Bronchial epithelial cell (primary cell): ENCODE measurements at regions not wholly inside any gene's neighbourhood (a gene's known extent, or its start where the extent isn't known, plus 50 kb on each side); places are given as distances from the start of the nearest gene placed in this dataset.
A peak's percentile ranks its signal among the peaks of the same experiment; 100 is the strongest.

ENCODE experiments used
- DNase-seq: peaks from one replicate; pipeline ENCODE4 v3.0.0-alpha.2; 2010; ENCODE audit warnings: low read depth
- FAIRE-seq: peaks from 2 replicates; lab custom pipeline; 2011; peaks lifted over from hg19 to GRCh38; lab: Jason Lieb, UNC
- H3K27me3 ChIP-seq: 2 replicates; pipeline ENCODE4 v1.5.1; 2011; ENCODE audit warnings: low read length; ENCODE audit not compliant: control insufficient read depth, insufficient read depth
- H3K36me3 ChIP-seq: 2 replicates; pipeline ENCODE4 v1.5.1; 2011; ENCODE audit warnings: low read length; ENCODE audit not compliant: control insufficient read depth, insufficient read depth
- H3K4me3 ChIP-seq: 2 replicates; pipeline ENCODE4 v1.5.1; 2011; ENCODE audit warnings: mild to moderate bottlenecking, low read depth, low read length, control low read depth
- TF ChIP-seq, protein P1 (sequence below): IDR thresholded peaks from 2 replicates; pipeline ENCODE4 v1.5.1; 2011; ENCODE audit warnings: mild to moderate bottlenecking, moderate library complexity, low read length, control low read depth, inconsistent platforms; ENCODE audit not compliant: insufficient read depth, severe bottlenecking

DNA sequence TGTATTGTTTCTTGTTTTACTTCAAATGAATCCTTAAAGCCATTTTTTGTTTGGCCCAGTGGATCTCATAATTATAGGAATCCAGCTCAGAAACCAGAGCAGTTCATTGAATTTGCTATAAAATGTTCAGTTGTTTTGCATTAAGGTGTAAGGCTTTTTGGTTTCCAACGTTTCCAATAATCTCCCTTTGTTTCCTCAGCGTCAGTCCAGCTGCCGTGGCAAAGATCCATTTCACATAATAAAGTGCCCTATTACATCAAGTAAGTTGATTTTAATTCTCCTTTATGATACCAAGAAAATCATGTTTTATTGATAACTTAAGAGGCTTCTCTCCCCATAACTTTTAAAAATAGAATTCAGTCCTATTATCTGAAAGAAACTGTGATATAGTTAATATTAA, 472.6 kb downstream of the UTRN start:
- Histone ChIP-seq H3K4me3 (no peak overlapping the region), H3K36me3 (no peaks in the 10 kb centered on the region), H3K27me3 (no peaks in the 10 kb centered on the region)
- TF ChIP-seq, protein P1, sequence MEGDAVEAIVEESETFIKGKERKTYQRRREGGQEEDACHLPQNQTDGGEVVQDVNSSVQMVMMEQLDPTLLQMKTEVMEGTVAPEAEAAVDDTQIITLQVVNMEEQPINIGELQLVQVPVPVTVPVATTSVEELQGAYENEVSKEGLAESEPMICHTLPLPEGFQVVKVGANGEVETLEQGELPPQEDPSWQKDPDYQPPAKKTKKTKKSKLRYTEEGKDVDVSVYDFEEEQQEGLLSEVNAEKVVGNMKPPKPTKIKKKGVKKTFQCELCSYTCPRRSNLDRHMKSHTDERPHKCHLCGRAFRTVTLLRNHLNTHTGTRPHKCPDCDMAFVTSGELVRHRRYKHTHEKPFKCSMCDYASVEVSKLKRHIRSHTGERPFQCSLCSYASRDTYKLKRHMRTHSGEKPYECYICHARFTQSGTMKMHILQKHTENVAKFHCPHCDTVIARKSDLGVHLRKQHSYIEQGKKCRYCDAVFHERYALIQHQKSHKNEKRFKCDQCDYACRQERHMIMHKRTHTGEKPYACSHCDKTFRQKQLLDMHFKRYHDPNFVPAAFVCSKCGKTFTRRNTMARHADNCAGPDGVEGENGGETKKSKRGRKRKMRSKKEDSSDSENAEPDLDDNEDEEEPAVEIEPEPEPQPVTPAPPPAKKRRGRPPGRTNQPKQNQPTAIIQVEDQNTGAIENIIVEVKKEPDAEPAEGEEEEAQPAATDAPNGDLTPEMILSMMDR: no peak
- FAIRE-seq (no peak), DNase-seq (no peak)

GRCh38 chr6:144758602-144759001, 473.5 kb downstream of the UTRN start:
- Histone ChIP-seq H3K27me3 (no peaks in the 10 kb centered on the region), H3K4me3 (no peak overlapping the region), H3K36me3 (no peaks in the 10 kb centered on the region)
- FAIRE-seq (no peak), DNase-seq (peak; percentile 83)
- TF ChIP-seq, protein P1: no peak

DNA sequence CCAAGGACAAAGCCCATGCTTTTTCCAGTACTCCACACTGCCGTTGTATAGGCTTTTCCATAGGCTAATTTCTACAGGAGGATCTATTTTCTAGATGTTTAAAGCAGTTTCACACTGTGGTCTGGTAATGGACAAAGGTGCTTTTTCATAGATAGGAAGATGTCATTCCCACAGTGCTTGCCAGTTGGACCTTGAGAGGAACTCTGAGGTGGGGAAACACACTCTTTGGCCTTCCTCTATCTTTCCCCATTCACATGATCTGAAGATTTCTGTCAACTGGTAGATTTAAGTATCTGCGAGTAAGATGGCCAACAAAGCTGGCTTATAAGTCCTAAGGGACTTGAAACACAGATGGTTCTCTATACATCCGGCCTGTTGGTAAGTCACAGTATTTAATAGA, 477.3 kb downstream of the UTRN start:
- FAIRE-seq: no peak
- Histone ChIP-seq H3K4me3 (no peak overlapping the region), H3K27me3 (no peaks in the 10 kb centered on the region), H3K36me3 (no peaks in the 10 kb centered on the region)
- TF ChIP-seq, protein P1: no peak
- DNase-seq: no peak

GRCh38 chr6:144767051-144767450, 481.9 kb downstream of the UTRN start:
- no peak for DNase-seq

GRCh38 chr6:144768551-144769075, 483.5 kb downstream of the UTRN start:
- no peak for FAIRE-seq
- H3K27me3 ChIP-seq: no peaks in the 10 kb centered on the region

More at GRCh38 chr6:144767051-144767450, 481.9 kb downstream of the UTRN start:
- Histone ChIP-seq H3K4me3 (no peak overlapping the region), H3K27me3 (no peaks in the 10 kb centered on the region), H3K36me3 (no peaks in the 10 kb centered on the region)
- TF ChIP-seq, protein P1: no peak
- no peak for FAIRE-seq

More at GRCh38 chr6:144768551-144769075, 483.5 kb downstream of the UTRN start:
- Histone ChIP-seq H3K36me3 (no peaks in the 10 kb centered on the region), H3K4me3 (no peak overlapping the region)
- TF ChIP-seq, protein P1: no peak
- no peak for DNase-seq
